H1 (cell line): ENCODE measurements at regions not wholly inside any gene's neighbourhood (a gene's known extent, or its start where the extent isn't known, plus 50 kb on each side); places are given as distances from the start of the nearest gene placed in this dataset.

ENCODE experiments used
- CTCF ChIA-PET: fragments of 300-600 bp; sonication (Branson Sonifier 250); formaldehyde crosslinking; loops from one replicate; lab custom pipeline; 2021; ENCODE audit not compliant: partially characterized antibody; lab: Charles Lee
- POLR2A ChIA-PET: fragments of 300-600 bp; sonication (Branson Sonifier 250); formaldehyde crosslinking; loops from one replicate; lab custom pipeline; 2021; ENCODE audit warnings: inconsistent platforms; ENCODE audit not compliant: partially characterized antibody; lab: Charles Lee
- DNase-seq, 2 experiments: peaks; one replicate each; pipeline versions ENCODE4 v3.0.0 to v3.0.0-alpha.2; 2010 to 2022; ENCODE audit warnings: low spot score in 2 of 2, low read depth in 1 of 2, mixed read lengths in 1 of 2
- FAIRE-seq: peaks from 2 replicates; lab custom pipeline; 2011; peaks lifted over from hg19 to GRCh38; lab: Jason Lieb, UNC
- H2AFZ ChIP-seq: 2 replicates; pipeline ENCODE4 v1.8.1; 2012; ENCODE audit warnings: low read length, inconsistent platforms
- H2AK5ac ChIP-seq: 2 replicates; pipeline ENCODE4 v1.6.1; 2013; ENCODE audit warnings: low read depth, low read length
- H2BK120ac ChIP-seq: replicated peaks from 2 replicates; pipeline ENCODE3; 2013; ENCODE audit warnings: low read depth, low read length, inconsistent platforms
- H2BK12ac ChIP-seq: 2 replicates; pipeline ENCODE4 v1.6.1; 2013; ENCODE audit warnings: low read depth, low read length
- H2BK15ac ChIP-seq: 2 replicates; pipeline ENCODE4 v1.6.1; 2013; ENCODE audit warnings: low read length
- H2BK20ac ChIP-seq: 2 replicates; pipeline ENCODE4 v1.6.1; 2013; ENCODE audit warnings: low read length
- H2BK5ac ChIP-seq: 2 replicates; pipeline ENCODE4 v1.6.1; 2013; ENCODE audit warnings: low read depth, low read length
- H3K14ac ChIP-seq: 2 replicates; pipeline ENCODE4 v1.6.1; 2013; ENCODE audit warnings: inconsistent platforms; ENCODE audit not compliant: insufficient read length
- H3K18ac ChIP-seq: 2 replicates; pipeline ENCODE4 v1.6.1; 2013; ENCODE audit warnings: low read length; ENCODE audit errors: extremely low read depth
- H3K23ac ChIP-seq: 2 replicates; pipeline ENCODE4 v1.6.1; 2013; ENCODE audit warnings: inconsistent platforms; ENCODE audit not compliant: insufficient read length
- H3K23me2 ChIP-seq: 2 replicates; pipeline ENCODE4 v1.6.1; 2013; ENCODE audit warnings: low read depth, low read length
- H3K27ac ChIP-seq: 2 replicates; pipeline ENCODE4 v1.6.1; 2011; ENCODE audit warnings: low read depth, low read length, inconsistent platforms
- H3K27me3 ChIP-seq, 4 experiments: replicated peaks in 1 of 4; 1 replicate in 1 of 4; 2 replicates in 3 of 4; pipeline versions ENCODE4 v1.6.1 to v1.8.1; 2011 to 2013; ENCODE audit warnings: low read length in 3 of 4, mild to moderate bottlenecking in 3 of 4, inconsistent platforms in 2 of 4, mixed read lengths in 2 of 4, moderate library complexity in 1 of 4; ENCODE audit not compliant: control insufficient read depth in 3 of 4, insufficient read depth in 3 of 4; ENCODE audit errors: extremely low read depth in 1 of 4
- H3K36me3 ChIP-seq, 4 experiments: 2 replicates each; pipeline versions ENCODE4 v1.6.1 to v1.8.1; 2011 to 2013; ENCODE audit warnings: mild to moderate bottlenecking in 4 of 4, low read length in 3 of 4, moderate library complexity in 2 of 4, control low read depth in 1 of 4, inconsistent platforms in 1 of 4; ENCODE audit not compliant: insufficient read depth in 4 of 4, control insufficient read depth in 2 of 4
- H3K4ac ChIP-seq: replicated peaks from 2 replicates; pipeline ENCODE3; 2013; ENCODE audit warnings: low read length, low read depth, mixed read lengths, inconsistent platforms; ENCODE audit not compliant: insufficient read length
- H3K4me1 ChIP-seq, 4 experiments: replicated peaks in 1 of 4; 1 replicate in 1 of 4; 2 replicates in 3 of 4; pipeline versions ENCODE4 v1.6.1 to v1.8.1; 2011 to 2013; ENCODE audit warnings: low read length in 3 of 4, inconsistent platforms in 2 of 4, mixed read lengths in 1 of 4; ENCODE audit not compliant: insufficient read depth in 4 of 4, control insufficient read depth in 3 of 4
- H3K4me2 ChIP-seq, 2 experiments: 2 replicates each; pipeline versions ENCODE4 v1.6.1 to v1.8.1; 2011 to 2013; ENCODE audit warnings: low read depth in 2 of 2, low read length in 2 of 2, control low read depth in 1 of 2, inconsistent platforms in 1 of 2, mild to moderate bottlenecking in 1 of 2; ENCODE audit not compliant: insufficient read depth in 1 of 2
- H3K4me3 ChIP-seq, 4 experiments: fragments of 200-600, 300-600 bp in 1 of 4; sonication (generic), shearing (Covaris generic), sonication (Bioruptor Twin) in 1 of 4; 2 replicates each; pipeline versions ENCODE4 v1.5.1 to v1.8.1; 2011 to 2016; ENCODE audit warnings: low read length in 4 of 4, low read depth in 3 of 4, control low read depth in 2 of 4, inconsistent platforms in 2 of 4, mild to moderate bottlenecking in 2 of 4, mixed read lengths in 1 of 4, moderate library complexity in 1 of 4; ENCODE audit not compliant: insufficient read depth in 2 of 4; ENCODE audit errors: extremely low read depth in 1 of 4
- H3K56ac ChIP-seq: replicated peaks from 2 replicates; pipeline ENCODE3; 2013; ENCODE audit warnings: low read depth, mild to moderate bottlenecking, mixed read lengths, low read length, inconsistent platforms; ENCODE audit not compliant: insufficient read length
- H3K79me1 ChIP-seq: 2 replicates; pipeline ENCODE4 v1.6.1; 2013; ENCODE audit warnings: low read depth, low read length, control low read depth
- H3K79me2 ChIP-seq, 2 experiments: 2 replicates each; pipeline versions ENCODE4 v1.6.1 to v1.8.1; 2012 to 2013; ENCODE audit warnings: low read length in 2 of 2, mild to moderate bottlenecking in 2 of 2, inconsistent platforms in 1 of 2; ENCODE audit not compliant: insufficient read depth in 2 of 2, control insufficient read depth in 1 of 2
- H3K9ac ChIP-seq, 4 experiments: replicated peaks in 1 of 4; 1 replicate in 1 of 4; 2 replicates in 3 of 4; pipeline versions ENCODE4 v1.6.1 to v1.8.1; 2011 to 2013; ENCODE audit warnings: low read depth in 3 of 4, low read length in 3 of 4, control low read depth in 2 of 4, mild to moderate bottlenecking in 2 of 4, moderate library complexity in 2 of 4, inconsistent platforms in 1 of 4; ENCODE audit errors: extremely low read depth in 1 of 4
- H3K9me3 ChIP-seq, 2 experiments: 2 replicates each; pipeline versions ENCODE4 v1.6.1 to v1.8.1; 2012 to 2013; ENCODE audit warnings: mild to moderate bottlenecking in 2 of 2, moderate library complexity in 2 of 2, control low read depth in 1 of 2, inconsistent platforms in 1 of 2, low read depth in 1 of 2, low read length in 1 of 2, mixed read lengths in 1 of 2; ENCODE audit not compliant: insufficient read depth in 2 of 2
- H4K20me1 ChIP-seq, 2 experiments: replicated peaks in 1 of 2; 2 replicates each; pipeline versions ENCODE3 to v1.8.1; 2011 to 2013; ENCODE audit warnings: inconsistent platforms in 2 of 2, low read length in 2 of 2, mild to moderate bottlenecking in 1 of 2; ENCODE audit not compliant: insufficient read depth in 2 of 2, control insufficient read depth in 1 of 2
- H4K5ac ChIP-seq: 2 replicates; pipeline ENCODE4 v1.6.1; 2013; ENCODE audit warnings: low read length, low read depth, mixed read lengths, inconsistent platforms; ENCODE audit not compliant: insufficient read length
- H4K8ac ChIP-seq: 2 replicates; pipeline ENCODE4 v1.8.0; 2013; ENCODE audit warnings: mild to moderate bottlenecking, moderate library complexity, low read length, inconsistent platforms; ENCODE audit not compliant: insufficient read depth; ENCODE audit errors: extremely low read depth
- H4K91ac ChIP-seq: replicated peaks from 2 replicates; pipeline ENCODE3; 2013; ENCODE audit warnings: low read length, mixed read lengths, inconsistent platforms; ENCODE audit not compliant: insufficient read length
- CBX5 ChIP-seq: fragments of 300-800, 300-1000 bp; sonication (generic); IDR thresholded peaks from 2 replicates; pipeline ENCODE4 v1.7.1; 2016; ENCODE audit warnings: antibody characterized with exemption, low read length, low read depth
- E2F6 ChIP-seq: IDR thresholded peaks from 2 replicates; pipeline ENCODE4 v1.6.1; 2012; ENCODE audit warnings: inconsistent platforms
- JUND ChIP-seq: IDR thresholded peaks from 2 replicates; pipeline ENCODE4 v1.6.1; 2011; ENCODE audit warnings: mild to moderate bottlenecking, improper control_type of control experiment, low read length
- KDM5A ChIP-seq: fragments of 200-600 bp; IDR thresholded peaks from 2 replicates; pipeline ENCODE4 v1.7.1; 2012; ENCODE audit warnings: mild to moderate bottlenecking, low read length, inconsistent platforms, mixed read lengths
- POU5F1 ChIP-seq: IDR thresholded peaks from 2 replicates; pipeline ENCODE4 v1.6.1; 2011; ENCODE audit warnings: low read depth, mild to moderate bottlenecking, low read length, moderate library complexity
- RNF2 ChIP-seq: fragments of 200-900, 300-1000 bp; sonication (generic); IDR thresholded peaks from 2 replicates; pipeline ENCODE4 v1.7.1; 2016; ENCODE audit warnings: borderline replicate concordance, low read depth, mild to moderate bottlenecking, antibody characterized with exemption, low read length; ENCODE audit not compliant: poor library complexity, severe bottlenecking; ENCODE audit errors: missing control alignments
- ZNF274 ChIP-seq: IDR thresholded peaks from 2 replicates; pipeline ENCODE4 v1.7.0; 2012; ENCODE audit warnings: low read length, borderline replicate concordance; ENCODE audit errors: extremely low read depth
- WGBS, 2 experiments: shearing (Covaris generic) in 1 of 2; methylation state at CpG; one replicate each; pipeline versions ENCODE4 v1.1.6 to v1.1.7; 2013 to 2015; ENCODE audit warnings: low lambda C conversion rate in 2 of 2, mixed read lengths in 2 of 2, inconsistent platforms in 1 of 2, low coverage in 1 of 2, missing lambda C conversion rate in 1 of 2; ENCODE audit not compliant: insufficient replicate concordance in 2 of 2, insufficient coverage in 1 of 2, insufficient read length in 1 of 2; ENCODE audit errors: extremely low coverage in 1 of 2, missing lambda C conversion rate in 1 of 2; 5-methylcytosine and 5-hydroxymethylcytosine counted together

- H2BK120ac ChIP-seq = no peak overlapping the region
- no peak overlapping the region for H3K23ac ChIP-seq
- no peak for TF ChIP-seq RNF2
- no peak for TF ChIP-seq POU5F1
- TF ChIP-seq KDM5A = no peak
- no peak for TF ChIP-seq CBX5
- TF ChIP-seq JUND = no peak
- TF ChIP-seq ZNF274 = no peak
- no peak for TF ChIP-seq E2F6
- no peaks in the 10 kb centered on the region for H3K79me2 ChIP-seq
- no peak overlapping the region for H3K4me3 ChIP-seq
- H3K36me3 ChIP-seq = no peaks in the 10 kb centered on the region
- H3K27me3 ChIP-seq = no peaks in the 10 kb centered on the region
- no peak overlapping the region for H2BK5ac ChIP-seq
- no peak overlapping the region for H3K14ac ChIP-seq
- H4K91ac ChIP-seq = no peak overlapping the region
- no peak for FAIRE-seq
- CTCF ChIA-PET = interaction anchor here (0.7 kb wide), 1 partner anchor 136 kb away, joined by 3 read pairs; no protein-coding TSS in a partner anchor
- no peak overlapping the region for H2BK20ac ChIP-seq
- H2BK15ac ChIP-seq = no peak overlapping the region
- no peaks in the 10 kb centered on the region for H3K79me1 ChIP-seq
- H3K4me2 ChIP-seq = no peak overlapping the region
- no peak overlapping the region for H2BK12ac ChIP-seq
- no peaks in the 10 kb centered on the region for H3K23me2 ChIP-seq
- H2AFZ ChIP-seq = no peak overlapping the region
- H3K27ac ChIP-seq = no peak overlapping the region
- H2AK5ac ChIP-seq = no peak overlapping the region
- WGBS, 2 experiments = 89% methylated on average over 6 of the region's 6 CpGs; no CpG with 5 or more reads in 1 of the 2 experiments
- no peak overlapping the region for H3K18ac ChIP-seq
- POLR2A ChIA-PET = interaction anchor here (1.1 kb wide), 1 partner anchor 530 kb away, joined by 4 read pairs; no protein-coding TSS in a partner anchor
- no peak overlapping the region for H3K4ac ChIP-seq
- H3K9ac ChIP-seq = no peak overlapping the region
- peaks cover 0 to 6% (median 2%) of the 10 kb centered on the region in 4 experiments; a peak in 1 of 7 replicates for H3K4me1 ChIP-seq
- no peaks in the 10 kb centered on the region for H4K20me1 ChIP-seq
- H4K8ac ChIP-seq = no peak overlapping the region
- no peak overlapping the region for H4K5ac ChIP-seq
- no peak overlapping the region for H3K56ac ChIP-seq
- DNase-seq = no peak
- no peaks in the 10 kb centered on the region for H3K9me3 ChIP-seq
These were observed 1920.3 kb upstream of the WWC1 start for GRCh38 chr5:166370928-166371690.
